Transverse colon (tissue), 4 donors: ENCODE measurements at regions not wholly inside any gene's neighbourhood (a gene's known extent, or its start where the extent isn't known, plus 50 kb on each side); places are given as distances from the start of the nearest gene placed in this dataset.

Experiments used
- POLR2A ChIP-seq: fragments of 450-650 bp; IDR thresholded peaks from one replicate; pipeline ENCODE4 v1.6.1; 2016; ENCODE audit warnings: antibody characterized with exemption, mild to moderate bottlenecking, moderate library complexity
- POLR2AphosphoS5 ChIP-seq, 3 donors: sonication (generic); formaldehyde crosslinking; IDR thresholded peaks; one replicate each; pipeline ENCODE4 v1.6.1; 2016; ENCODE audit warnings: antibody characterized with exemption in 3 of 3
- TF ChIP-seq, protein P1 (sequence below), 5 experiments: fragments of 200-600 bp in 3 of 5; fragments of 450-650 bp in 2 of 5; sonication (generic) in 3 of 5; IDR thresholded peaks; 1 replicate in 2 of 5; 2 replicates in 3 of 5; pipeline ENCODE4 v1.5.1; 2016 to 2017; ENCODE audit warnings: antibody characterized with exemption in 5 of 5, inconsistent platforms in 3 of 5, mild to moderate bottlenecking in 2 of 5, moderate library complexity in 1 of 5

DNA sequence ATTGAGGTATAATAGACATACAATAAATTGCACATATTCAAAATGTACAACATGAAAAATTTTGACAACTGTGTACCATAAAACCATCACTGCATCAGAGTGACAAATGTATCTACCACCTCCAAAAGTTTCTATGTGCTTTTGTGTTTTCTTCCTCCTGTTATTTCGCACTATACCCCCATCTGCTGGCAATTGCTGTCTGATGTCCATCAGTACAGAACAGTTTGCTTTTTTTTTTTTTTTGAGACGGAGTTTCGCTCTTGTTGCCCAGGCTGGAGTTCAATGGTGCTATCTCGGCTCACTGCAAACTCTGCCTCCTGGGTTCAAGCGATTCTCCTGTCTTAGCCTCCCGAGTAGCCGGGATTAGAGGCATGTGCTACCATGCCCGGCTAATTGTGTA is 154.3 kb upstream of the GIMD1 start:
- TF ChIP-seq, protein P1, sequence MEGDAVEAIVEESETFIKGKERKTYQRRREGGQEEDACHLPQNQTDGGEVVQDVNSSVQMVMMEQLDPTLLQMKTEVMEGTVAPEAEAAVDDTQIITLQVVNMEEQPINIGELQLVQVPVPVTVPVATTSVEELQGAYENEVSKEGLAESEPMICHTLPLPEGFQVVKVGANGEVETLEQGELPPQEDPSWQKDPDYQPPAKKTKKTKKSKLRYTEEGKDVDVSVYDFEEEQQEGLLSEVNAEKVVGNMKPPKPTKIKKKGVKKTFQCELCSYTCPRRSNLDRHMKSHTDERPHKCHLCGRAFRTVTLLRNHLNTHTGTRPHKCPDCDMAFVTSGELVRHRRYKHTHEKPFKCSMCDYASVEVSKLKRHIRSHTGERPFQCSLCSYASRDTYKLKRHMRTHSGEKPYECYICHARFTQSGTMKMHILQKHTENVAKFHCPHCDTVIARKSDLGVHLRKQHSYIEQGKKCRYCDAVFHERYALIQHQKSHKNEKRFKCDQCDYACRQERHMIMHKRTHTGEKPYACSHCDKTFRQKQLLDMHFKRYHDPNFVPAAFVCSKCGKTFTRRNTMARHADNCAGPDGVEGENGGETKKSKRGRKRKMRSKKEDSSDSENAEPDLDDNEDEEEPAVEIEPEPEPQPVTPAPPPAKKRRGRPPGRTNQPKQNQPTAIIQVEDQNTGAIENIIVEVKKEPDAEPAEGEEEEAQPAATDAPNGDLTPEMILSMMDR (IDR thresholded peaks at IDR 0.05) = no peak
- TF ChIP-seq POLR2AphosphoS5 (IDR thresholded peaks at IDR 0.05) (no peak), POLR2A (no peak)
